Neural cell (in vitro differentiated cells): ENCODE measurements at regions not wholly inside any gene's neighbourhood (a gene's known extent, or its start where the extent isn't known, plus 50 kb on each side); places are given as distances from the start of the nearest gene placed in this dataset.
"Not testable (repeated sequence)": the region's sequence is repeated elsewhere in the genome, so short reads cannot be mapped to it uniquely, and the experiment has no call there.

Experiments used
- H2AFZ ChIP-seq: fragments of 200-600, 300-800 bp; sonication (generic), shearing (Covaris generic); 2 replicates; pipeline ENCODE4 v1.6.0; 2014; ENCODE audit warnings: low read depth, mild to moderate bottlenecking, antibody characterized with exemption, low read length, moderate library complexity
- H3F3A ChIP-seq: fragments of 200-600 bp; shearing (Covaris generic); 2 replicates; pipeline ENCODE4 v1.6.1; 2016; ENCODE audit warnings: mild to moderate bottlenecking, moderate library complexity, mixed read lengths, antibody characterized with exemption, low read length; ENCODE audit not compliant: insufficient read depth, poor library complexity, severe bottlenecking
- H3K27ac ChIP-seq: fragments of 200-600, 300-800 bp; sonication (generic), shearing (Covaris generic); 2 replicates; pipeline ENCODE4 v1.5.1; 2014; ENCODE audit warnings: mild to moderate bottlenecking, low read length, moderate library complexity
- H3K27me3 ChIP-seq: fragments of 300-800, 200-600 bp; sonication (generic), shearing (Covaris generic); 2 replicates; pipeline ENCODE4 v1.6.0; 2014; ENCODE audit warnings: mild to moderate bottlenecking, low read depth, low read length, moderate library complexity; ENCODE audit not compliant: insufficient read depth
- H3K36me3 ChIP-seq: fragments of 300-800, 200-600 bp; sonication (generic), shearing (Covaris generic); 2 replicates; pipeline ENCODE4 v1.5.1; 2014; ENCODE audit warnings: mild to moderate bottlenecking, antibody characterized with exemption, low read length, moderate library complexity; ENCODE audit not compliant: insufficient read depth
- H3K4me2 ChIP-seq: fragments of 300-800, 200-600 bp; sonication (generic), shearing (Covaris generic); 2 replicates; pipeline ENCODE4 v1.6.0; 2014; ENCODE audit warnings: mild to moderate bottlenecking, low read length
- H3K4me3 ChIP-seq: fragments of 300-800, 200-600 bp; sonication (generic), shearing (Covaris generic); 2 replicates; pipeline ENCODE4 v1.5.1; 2014; ENCODE audit warnings: mild to moderate bottlenecking, low read length, moderate library complexity
- H3K79me2 ChIP-seq: fragments of 200-600 bp; shearing (Covaris generic); replicated peaks from 2 replicates; pipeline ENCODE4 v1.6.0; 2014; ENCODE audit warnings: mild to moderate bottlenecking, low read length, moderate library complexity; ENCODE audit not compliant: insufficient read depth
- H3K9ac ChIP-seq: fragments of 300-800, 200-600 bp; sonication (generic), shearing (Covaris generic); 2 replicates; pipeline ENCODE4 v1.6.1; 2016; ENCODE audit warnings: mild to moderate bottlenecking, low read length, mixed read lengths
- H3K9me2 ChIP-seq: fragments of 200-600 bp; shearing (Covaris generic); 2 replicates; pipeline ENCODE4 v1.6.1; 2016; ENCODE audit warnings: mild to moderate bottlenecking, low read length, mixed read lengths; ENCODE audit not compliant: insufficient read depth
- H3K9me3 ChIP-seq: fragments of 200-600, 300-800 bp; sonication (generic), shearing (Covaris generic); 2 replicates; pipeline ENCODE4 v1.6.1; 2016; ENCODE audit warnings: mild to moderate bottlenecking, mixed run types, low read length, moderate library complexity, mixed read lengths
- H4K20me1 ChIP-seq: fragments of 200-600 bp; shearing (Covaris generic); 2 replicates; pipeline ENCODE4 v1.6.1; 2016; ENCODE audit warnings: mild to moderate bottlenecking, mixed run types; ENCODE audit not compliant: insufficient read depth
- EP300 ChIP-seq: fragments of 450-650 bp; conservative IDR thresholded peaks from 2 replicates; pipeline ENCODE4 v1.6.1; 2014; ENCODE audit warnings: antibody characterized with exemption, mild to moderate bottlenecking, moderate library complexity; ENCODE audit not compliant: poor library complexity, severe bottlenecking
- EZH2 ChIP-seq: fragments of 200-600, 300-800 bp; shearing (Covaris generic), sonication (generic); IDR thresholded peaks from 2 replicates; pipeline ENCODE4 v1.6.1; 2014; ENCODE audit warnings: antibody characterized with exemption, low read length, borderline replicate concordance, mild to moderate bottlenecking; ENCODE audit not compliant: insufficient read depth, poor library complexity, severe bottlenecking
- MXI1 ChIP-seq: fragments of 450-650 bp; conservative IDR thresholded peaks from 2 replicates; pipeline ENCODE4 v1.6.1; 2014; ENCODE audit warnings: antibody characterized with exemption, mild to moderate bottlenecking; ENCODE audit not compliant: poor library complexity, severe bottlenecking
- POLR2AphosphoS5 ChIP-seq: IDR thresholded peaks from 2 replicates; pipeline ENCODE4 v1.6.1; 2012
- RAD21 ChIP-seq: fragments of 450-650 bp; conservative IDR thresholded peaks from 2 replicates; pipeline ENCODE4 v1.6.1; 2014; ENCODE audit warnings: antibody characterized with exemption, mild to moderate bottlenecking, moderate library complexity
- SMC3 ChIP-seq: fragments of 450-650 bp; conservative IDR thresholded peaks from 2 replicates; pipeline ENCODE4 v1.6.1; 2014; ENCODE audit warnings: antibody characterized with exemption, mild to moderate bottlenecking, moderate library complexity; ENCODE audit not compliant: poor library complexity
- TAF1 ChIP-seq: IDR thresholded peaks from 2 replicates; pipeline ENCODE4 v1.6.1; 2012; ENCODE audit warnings: low read depth
- TF ChIP-seq, protein P1 (sequence below): IDR thresholded peaks from 2 replicates; pipeline ENCODE4 v1.6.1; 2012; ENCODE audit warnings: borderline replicate concordance
- TF ChIP-seq, protein P2 (sequence below): fragments of 450-650 bp; IDR thresholded peaks from 2 replicates; pipeline ENCODE4 v1.5.1; 2014; ENCODE audit warnings: antibody characterized with exemption, mild to moderate bottlenecking, moderate library complexity; ENCODE audit not compliant: poor library complexity, severe bottlenecking

DNA sequence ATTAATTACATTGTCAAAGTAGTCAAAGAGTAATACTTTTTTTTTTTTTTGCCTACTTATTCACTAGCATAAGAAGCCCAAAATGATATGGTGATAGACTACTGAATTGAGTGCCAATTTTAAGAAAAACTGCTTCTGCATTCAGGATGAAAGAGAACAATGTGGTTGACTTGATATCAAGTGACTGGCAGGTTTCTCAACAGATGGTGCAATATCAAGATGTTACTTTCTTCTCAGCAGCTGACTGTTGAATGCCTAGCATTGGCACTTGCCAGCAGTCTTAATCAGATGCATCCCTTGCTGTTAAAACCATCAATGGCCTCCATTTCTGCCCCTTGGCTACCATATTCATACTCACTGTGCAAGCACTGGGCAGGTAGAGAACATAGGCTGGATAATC, 863.2 kb downstream of the GBE1 start:
- H3K9me3 ChIP-seq: no peaks in the 10 kb centered on the region
- no peaks in the 10 kb centered on the region for H3K9me2 ChIP-seq
- no peaks in the 10 kb centered on the region for H3K79me2 ChIP-seq
- H3F3A ChIP-seq: no peaks in the 10 kb centered on the region
- H4K20me1 ChIP-seq: no peaks in the 10 kb centered on the region
- no peak overlapping the region for H2AFZ ChIP-seq
- H3K9ac ChIP-seq: no peak overlapping the region
- TF ChIP-seq MXI1 (no peak), EP300 (no peak), EZH2 (no peak), TAF1 (no peak), RAD21 (no peak), POLR2AphosphoS5 (no peak), SMC3 (no peak)
- TF ChIP-seq, protein P1, sequence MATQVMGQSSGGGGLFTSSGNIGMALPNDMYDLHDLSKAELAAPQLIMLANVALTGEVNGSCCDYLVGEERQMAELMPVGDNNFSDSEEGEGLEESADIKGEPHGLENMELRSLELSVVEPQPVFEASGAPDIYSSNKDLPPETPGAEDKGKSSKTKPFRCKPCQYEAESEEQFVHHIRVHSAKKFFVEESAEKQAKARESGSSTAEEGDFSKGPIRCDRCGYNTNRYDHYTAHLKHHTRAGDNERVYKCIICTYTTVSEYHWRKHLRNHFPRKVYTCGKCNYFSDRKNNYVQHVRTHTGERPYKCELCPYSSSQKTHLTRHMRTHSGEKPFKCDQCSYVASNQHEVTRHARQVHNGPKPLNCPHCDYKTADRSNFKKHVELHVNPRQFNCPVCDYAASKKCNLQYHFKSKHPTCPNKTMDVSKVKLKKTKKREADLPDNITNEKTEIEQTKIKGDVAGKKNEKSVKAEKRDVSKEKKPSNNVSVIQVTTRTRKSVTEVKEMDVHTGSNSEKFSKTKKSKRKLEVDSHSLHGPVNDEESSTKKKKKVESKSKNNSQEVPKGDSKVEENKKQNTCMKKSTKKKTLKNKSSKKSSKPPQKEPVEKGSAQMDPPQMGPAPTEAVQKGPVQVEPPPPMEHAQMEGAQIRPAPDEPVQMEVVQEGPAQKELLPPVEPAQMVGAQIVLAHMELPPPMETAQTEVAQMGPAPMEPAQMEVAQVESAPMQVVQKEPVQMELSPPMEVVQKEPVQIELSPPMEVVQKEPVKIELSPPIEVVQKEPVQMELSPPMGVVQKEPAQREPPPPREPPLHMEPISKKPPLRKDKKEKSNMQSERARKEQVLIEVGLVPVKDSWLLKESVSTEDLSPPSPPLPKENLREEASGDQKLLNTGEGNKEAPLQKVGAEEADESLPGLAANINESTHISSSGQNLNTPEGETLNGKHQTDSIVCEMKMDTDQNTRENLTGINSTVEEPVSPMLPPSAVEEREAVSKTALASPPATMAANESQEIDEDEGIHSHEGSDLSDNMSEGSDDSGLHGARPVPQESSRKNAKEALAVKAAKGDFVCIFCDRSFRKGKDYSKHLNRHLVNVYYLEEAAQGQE: no peak
- TF ChIP-seq, protein P2, sequence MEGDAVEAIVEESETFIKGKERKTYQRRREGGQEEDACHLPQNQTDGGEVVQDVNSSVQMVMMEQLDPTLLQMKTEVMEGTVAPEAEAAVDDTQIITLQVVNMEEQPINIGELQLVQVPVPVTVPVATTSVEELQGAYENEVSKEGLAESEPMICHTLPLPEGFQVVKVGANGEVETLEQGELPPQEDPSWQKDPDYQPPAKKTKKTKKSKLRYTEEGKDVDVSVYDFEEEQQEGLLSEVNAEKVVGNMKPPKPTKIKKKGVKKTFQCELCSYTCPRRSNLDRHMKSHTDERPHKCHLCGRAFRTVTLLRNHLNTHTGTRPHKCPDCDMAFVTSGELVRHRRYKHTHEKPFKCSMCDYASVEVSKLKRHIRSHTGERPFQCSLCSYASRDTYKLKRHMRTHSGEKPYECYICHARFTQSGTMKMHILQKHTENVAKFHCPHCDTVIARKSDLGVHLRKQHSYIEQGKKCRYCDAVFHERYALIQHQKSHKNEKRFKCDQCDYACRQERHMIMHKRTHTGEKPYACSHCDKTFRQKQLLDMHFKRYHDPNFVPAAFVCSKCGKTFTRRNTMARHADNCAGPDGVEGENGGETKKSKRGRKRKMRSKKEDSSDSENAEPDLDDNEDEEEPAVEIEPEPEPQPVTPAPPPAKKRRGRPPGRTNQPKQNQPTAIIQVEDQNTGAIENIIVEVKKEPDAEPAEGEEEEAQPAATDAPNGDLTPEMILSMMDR: no peak
- H3K4me3 ChIP-seq: no peak overlapping the region
- no peaks in the 10 kb centered on the region for H3K36me3 ChIP-seq
- no peaks in the 10 kb centered on the region for H3K27me3 ChIP-seq
- H3K4me2 ChIP-seq: no peak overlapping the region
- no peak overlapping the region for H3K27ac ChIP-seq

DNA sequence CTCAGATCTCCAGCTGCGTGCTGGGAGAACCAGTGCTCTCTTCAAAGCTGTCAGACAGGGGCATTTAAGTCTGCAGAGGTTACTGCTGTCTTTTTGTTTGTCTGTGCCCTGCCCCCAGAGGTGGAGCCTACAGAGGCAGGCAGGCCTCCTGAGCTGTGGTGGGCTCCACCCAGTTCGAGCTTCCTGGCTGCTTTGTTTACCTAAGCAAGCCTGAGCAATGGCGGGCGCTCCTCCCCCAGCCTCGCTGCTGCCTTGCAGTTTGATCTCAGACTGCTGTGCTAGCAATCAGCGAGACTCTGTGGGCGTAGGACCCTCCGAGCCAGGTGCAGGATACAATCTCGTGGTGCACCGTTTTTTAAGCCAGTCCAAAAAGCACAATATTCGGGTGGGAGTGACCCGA, 864.4 kb downstream of the GBE1 start:
- not testable (repeated sequence) for H4K20me1 ChIP-seq, H3K4me2 ChIP-seq, H3K27me3 ChIP-seq, H3K27ac ChIP-seq, H3K9me3 ChIP-seq, H3K9ac ChIP-seq, H3K4me3 ChIP-seq, H3K79me2 ChIP-seq, H3F3A ChIP-seq, H3K9me2 ChIP-seq, H3K36me3 ChIP-seq, H2AFZ ChIP-seq

DNA sequence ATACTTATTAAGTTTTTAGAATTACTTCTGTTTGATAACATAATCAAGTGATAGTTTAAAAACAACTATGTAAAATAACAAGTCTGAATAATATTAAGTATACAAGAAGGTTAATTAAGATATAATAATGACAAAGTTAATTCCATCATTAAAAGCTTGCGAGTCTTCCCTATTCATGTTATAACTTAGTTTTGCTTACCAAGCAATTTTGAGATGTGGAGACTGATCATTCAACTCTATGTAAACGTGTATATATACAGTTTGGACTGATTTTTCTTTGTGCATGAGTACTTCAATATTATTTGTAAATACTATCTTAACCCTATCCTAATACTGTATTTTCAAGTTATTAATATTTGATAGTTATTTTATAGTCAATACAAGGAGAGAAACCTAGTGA, 870.9 kb downstream of the GBE1 start:
- H4K20me1 ChIP-seq: no peaks in the 10 kb centered on the region
- no peaks in the 10 kb centered on the region for H3K9me3 ChIP-seq
- H3K9ac ChIP-seq: no peak overlapping the region
- no peak overlapping the region for H2AFZ ChIP-seq
- H3F3A ChIP-seq: no peaks in the 10 kb centered on the region
- no peak overlapping the region for H3K27ac ChIP-seq
- H3K27me3 ChIP-seq: no peaks in the 10 kb centered on the region
- TF ChIP-seq, protein P1: no peak
- no peak for TF ChIP-seq TAF1
- TF ChIP-seq EP300: no peak
- no peak for TF ChIP-seq RAD21
- TF ChIP-seq MXI1: no peak
- no peak for TF ChIP-seq EZH2
- TF ChIP-seq, protein P2: no peak
- no peak for TF ChIP-seq SMC3
- TF ChIP-seq POLR2AphosphoS5: no peak
- H3K79me2 ChIP-seq: no peaks in the 10 kb centered on the region
- no peaks in the 10 kb centered on the region for H3K36me3 ChIP-seq
- H3K4me3 ChIP-seq: no peak overlapping the region
- no peak overlapping the region for H3K4me2 ChIP-seq
- no peaks in the 10 kb centered on the region for H3K9me2 ChIP-seq
